MG63 (cell line): ENCODE measurements at regions not wholly inside any gene's neighbourhood (a gene's known extent, or its start where the extent isn't known, plus 50 kb on each side); places are given as distances from the start of the nearest gene placed in this dataset.
A peak's percentile ranks its signal among the peaks of the same experiment; 100 is the strongest.

Source experiments
- DNase-seq: peaks from one replicate; pipeline ENCODE4 v3.0.0-alpha.2; 2020
- H3K27me3 ChIP-seq: fragments of 250-450 bp; sonication (Bioruptor Pico); 2 replicates; pipeline ENCODE4 v1.5.1; 2020; ENCODE audit warnings: mild to moderate bottlenecking, moderate library complexity
- H3K36me3 ChIP-seq: fragments of 250-450 bp; sonication (Bioruptor Pico); 2 replicates; pipeline ENCODE4 v1.5.1; 2020; ENCODE audit warnings: mild to moderate bottlenecking, moderate library complexity
- H3K4me3 ChIP-seq: fragments of 250-450 bp; sonication (Bioruptor Pico); 2 replicates; pipeline ENCODE4 v1.5.1; 2020; ENCODE audit warnings: mild to moderate bottlenecking, moderate library complexity
- H3K9me3 ChIP-seq: fragments of 250-450 bp; sonication (Bioruptor Pico); 2 replicates; pipeline ENCODE4 v1.5.1; 2020; ENCODE audit warnings: mild to moderate bottlenecking, moderate library complexity

DNA sequence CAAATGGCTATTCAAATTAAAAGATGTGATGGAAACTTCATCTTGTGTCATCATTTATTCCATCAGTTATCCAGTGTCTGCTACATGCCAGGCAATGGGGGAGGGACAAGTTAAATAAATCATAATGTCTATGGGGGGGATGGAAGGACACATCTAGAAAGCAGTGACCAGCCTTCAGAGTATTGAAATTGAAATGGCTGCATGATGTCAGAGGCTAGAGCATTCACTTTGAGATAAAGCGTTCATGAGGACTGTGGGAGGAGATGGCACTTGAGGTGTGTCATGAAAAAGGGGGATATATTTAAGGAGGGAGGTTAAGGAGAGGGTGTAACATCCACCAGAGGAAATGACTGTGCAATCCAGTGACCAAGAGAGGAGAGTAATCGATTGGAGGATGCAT, 50.6 kb downstream of the SLIT2 start:
- Histone ChIP-seq H3K36me3 (no peaks in the 10 kb centered on the region), H3K9me3 (no peaks in the 10 kb centered on the region), H3K4me3 (no peak overlapping the region), H3K27me3 (no peaks in the 10 kb centered on the region)
- DNase-seq, result no peak

- H3K4me3 ChIP-seq, result no peak overlapping the region
- H3K9me3 ChIP-seq, result no peaks in the 10 kb centered on the region
- H3K27me3 ChIP-seq, result no peaks in the 10 kb centered on the region
- DNase-seq, result no peak
- H3K36me3 ChIP-seq, result no peaks in the 10 kb centered on the region
These were observed 54.3 kb downstream of the SLIT2 start for GRCh38 chr4:20305976-20306375.

- Histone ChIP-seq H3K27me3 (no peaks in the 10 kb centered on the region), H3K4me3 (no peak overlapping the region), H3K9me3 (no peaks in the 10 kb centered on the region), H3K36me3 (no peaks in the 10 kb centered on the region)
- no peak for DNase-seq
These were observed 60.2 kb downstream of the SLIT2 start for GRCh38 chr4:20311856-20312255.

DNA sequence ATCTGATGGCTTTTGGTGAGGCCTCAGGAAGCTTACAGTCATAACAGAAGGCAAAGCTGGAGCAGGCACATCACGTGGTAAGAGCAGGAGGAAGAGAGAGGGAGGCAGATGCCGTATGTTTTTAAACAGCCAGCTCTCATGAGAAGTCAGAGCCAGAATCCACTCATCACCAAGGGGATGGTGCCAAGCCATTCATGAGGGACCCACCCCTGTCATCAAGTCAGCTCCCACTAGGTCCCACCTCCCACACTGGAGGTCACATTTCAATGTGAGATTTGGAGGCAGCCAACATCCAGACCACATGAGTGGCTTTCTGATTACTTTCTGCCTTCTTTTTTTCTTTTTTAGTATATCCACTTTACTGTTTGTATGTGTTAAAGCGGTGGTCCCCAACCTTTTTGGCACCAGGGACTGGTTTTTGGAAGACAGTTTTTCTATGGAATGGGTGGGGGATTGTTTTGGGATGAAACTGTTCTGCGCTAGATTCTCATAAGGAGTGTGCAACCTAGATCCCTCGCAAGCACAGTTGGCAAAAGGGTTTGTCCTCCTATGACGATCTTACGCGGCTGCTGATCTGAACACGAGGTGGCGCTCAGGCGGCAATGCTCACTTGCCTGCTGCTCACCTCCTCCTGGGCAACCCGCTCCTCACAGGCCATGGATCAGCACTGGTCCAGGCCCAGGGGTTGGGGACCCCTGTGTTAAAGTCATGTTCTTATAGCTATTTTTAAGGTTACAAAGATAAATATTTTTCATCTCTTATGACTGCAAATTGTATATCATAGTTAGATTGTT, 61.7 kb downstream of the SLIT2 start:
- H3K4me3 ChIP-seq, result no peak overlapping the region
- H3K36me3 ChIP-seq, result no peaks in the 10 kb centered on the region
- no peaks in the 10 kb centered on the region for H3K27me3 ChIP-seq
- no peak for DNase-seq
- H3K9me3 ChIP-seq, result no peaks in the 10 kb centered on the region

DNA sequence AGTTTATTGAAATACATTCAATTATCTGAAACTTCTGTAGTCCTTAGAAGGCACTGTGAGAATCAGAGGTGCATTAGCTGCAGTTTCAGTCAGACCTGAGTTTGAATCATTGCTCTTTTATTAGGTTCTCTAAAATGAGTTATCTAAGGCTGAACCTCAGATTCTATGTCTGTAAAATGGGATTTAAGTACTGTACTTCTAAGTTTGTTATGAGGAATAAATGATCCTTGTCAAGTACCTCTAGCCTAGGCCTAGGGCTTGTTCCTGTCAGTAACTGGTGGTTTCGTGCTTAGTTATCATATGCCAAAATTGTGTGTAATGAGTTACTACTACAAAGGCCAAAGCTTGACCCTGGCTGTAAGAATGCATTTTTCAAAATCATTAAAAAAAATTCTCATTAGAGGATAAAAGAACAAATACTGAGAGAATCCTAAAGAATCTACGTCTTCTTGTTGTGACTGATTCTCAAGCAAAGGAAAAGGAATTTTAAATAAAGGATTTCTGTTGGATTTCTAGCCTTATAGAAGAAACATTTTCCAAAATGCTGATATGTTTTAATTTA, 65.8 kb downstream of the SLIT2 start:
- no peak overlapping the region for H3K4me3 ChIP-seq
- H3K36me3 ChIP-seq, result no peaks in the 10 kb centered on the region
- no peaks in the 10 kb centered on the region for H3K9me3 ChIP-seq
- H3K27me3 ChIP-seq, result no peaks in the 10 kb centered on the region
- no peak for DNase-seq

GRCh38 chr4:20318001-20318908, 66.5 kb downstream of the SLIT2 start:
- Histone ChIP-seq H3K36me3 (no peaks in the 10 kb centered on the region), H3K9me3 (no peaks in the 10 kb centered on the region), H3K27me3 (no peaks in the 10 kb centered on the region), H3K4me3 (no peak overlapping the region)
- DNase-seq, result no peak

GRCh38 chr4:20318909-20319277, 67.2 kb downstream of the SLIT2 start:
- DNase-seq, result no peak
- H3K9me3 ChIP-seq, result no peaks in the 10 kb centered on the region
- no peak overlapping the region for H3K4me3 ChIP-seq
- no peaks in the 10 kb centered on the region for H3K36me3 ChIP-seq
- H3K27me3 ChIP-seq, result no peaks in the 10 kb centered on the region

- no peak for DNase-seq
These were observed 68.3 kb downstream of the SLIT2 start for GRCh38 chr4:20319825-20320612.

DNA sequence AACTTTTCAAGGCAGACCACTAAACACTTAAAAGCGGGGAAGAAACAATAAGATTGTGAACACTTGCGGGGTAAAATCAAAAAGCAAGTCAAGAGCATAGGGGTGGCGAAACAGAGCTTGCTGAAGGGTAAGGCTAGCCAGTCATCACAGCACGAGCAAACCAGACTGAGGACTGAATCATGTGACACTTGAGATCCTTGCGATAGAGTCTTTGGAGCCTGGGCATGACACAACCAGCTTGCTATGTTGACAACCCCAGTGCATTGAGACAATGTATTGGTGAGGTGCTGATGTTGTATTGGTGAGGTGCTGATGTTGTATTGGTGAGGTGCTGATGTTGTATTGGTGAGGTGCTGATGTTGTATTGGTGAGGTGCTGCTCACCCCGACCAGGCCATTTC, 72.3 kb downstream of the SLIT2 start:
- no peaks in the 10 kb centered on the region for H3K27me3 ChIP-seq
- H3K4me3 ChIP-seq, result no peak overlapping the region
- no peak for DNase-seq
- H3K9me3 ChIP-seq, result no peaks in the 10 kb centered on the region
- H3K36me3 ChIP-seq, result no peaks in the 10 kb centered on the region

More at GRCh38 chr4:20319825-20320612, 68.3 kb downstream of the SLIT2 start:
- no peak overlapping the region for H3K4me3 ChIP-seq
- H3K9me3 ChIP-seq, result no peaks in the 10 kb centered on the region
- H3K27me3 ChIP-seq, result no peaks in the 10 kb centered on the region
- no peaks in the 10 kb centered on the region for H3K36me3 ChIP-seq

DNA sequence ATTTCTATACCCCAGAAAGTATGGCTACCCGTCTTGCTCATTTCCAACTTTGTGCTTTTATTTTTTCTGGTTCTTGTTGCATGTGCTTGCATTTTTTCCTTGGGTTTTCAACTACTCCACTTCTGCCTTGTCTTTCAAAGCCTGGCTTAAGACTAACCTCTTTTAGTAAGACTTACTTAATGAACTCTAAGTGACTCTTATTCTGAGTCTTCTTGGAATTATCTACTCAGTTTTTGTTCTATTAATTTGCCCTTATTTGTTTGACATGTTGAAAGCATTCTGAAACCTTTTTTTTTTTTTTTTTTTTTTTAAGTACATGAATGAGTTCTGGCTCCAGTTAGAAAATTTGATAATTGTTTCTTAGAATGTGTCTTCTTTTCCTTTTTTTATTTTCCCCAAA, 74.8 kb downstream of the SLIT2 start:
- no peaks in the 10 kb centered on the region for H3K36me3 ChIP-seq
- no peak for DNase-seq
- no peaks in the 10 kb centered on the region for H3K27me3 ChIP-seq
- no peak overlapping the region for H3K4me3 ChIP-seq
- H3K9me3 ChIP-seq, result no peaks in the 10 kb centered on the region

DNA sequence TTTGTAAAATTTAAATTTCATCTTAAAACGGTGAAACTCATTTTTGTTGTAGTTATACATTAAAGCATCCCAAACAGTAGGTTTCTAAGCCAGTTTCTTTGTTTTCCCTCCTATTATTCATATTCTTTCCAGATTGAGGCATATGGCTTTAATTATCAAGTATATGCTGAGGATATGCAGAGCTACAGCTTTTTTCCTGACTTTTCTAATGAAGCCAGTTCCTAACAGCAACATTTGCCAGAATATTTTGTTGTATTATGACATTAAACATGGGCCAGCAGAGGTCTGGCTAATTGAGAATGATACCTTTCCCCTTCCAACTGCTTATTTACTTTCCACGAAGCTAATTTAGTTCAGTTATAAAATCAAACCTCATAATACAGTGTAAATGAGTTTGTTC, 75.3 kb downstream of the SLIT2 start:
- no peak overlapping the region for H3K4me3 ChIP-seq
- H3K9me3 ChIP-seq, result no peaks in the 10 kb centered on the region
- no peaks in the 10 kb centered on the region for H3K27me3 ChIP-seq
- no peak for DNase-seq
- H3K36me3 ChIP-seq, result no peaks in the 10 kb centered on the region

- DNase-seq, result no peak
- Histone ChIP-seq H3K4me3 (no peak overlapping the region), H3K27me3 (no peaks in the 10 kb centered on the region), H3K36me3 (no peaks in the 10 kb centered on the region), H3K9me3 (no peaks in the 10 kb centered on the region)
These were observed 76.1 kb downstream of the SLIT2 start for GRCh38 chr4:20327808-20328207.

DNA sequence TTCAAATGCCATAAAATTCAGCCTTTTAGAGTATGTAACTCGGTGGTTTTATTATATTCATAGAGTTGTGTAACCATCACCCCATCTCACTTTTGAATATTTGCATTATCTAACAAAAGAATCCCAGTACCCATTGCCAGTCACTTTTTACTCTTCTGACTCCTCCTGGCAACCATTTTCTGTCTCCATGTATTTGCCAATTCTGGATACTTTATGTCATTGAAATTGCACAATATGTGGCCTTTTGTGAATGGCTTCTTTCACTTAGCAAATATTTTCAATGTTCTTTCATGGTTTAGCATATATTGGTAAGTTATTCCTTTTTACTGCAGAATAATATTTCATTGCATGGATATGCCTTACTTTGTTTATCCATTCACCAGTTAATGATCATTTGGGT, 79.9 kb downstream of the SLIT2 start:
- Histone ChIP-seq H3K4me3 (no peak overlapping the region), H3K9me3 (no peaks in the 10 kb centered on the region), H3K36me3 (no peaks in the 10 kb centered on the region), H3K27me3 (no peaks in the 10 kb centered on the region)
- no peak for DNase-seq

GRCh38 chr4:20333141-20333715, 81.5 kb downstream of the SLIT2 start:
- no peaks in the 10 kb centered on the region for H3K9me3 ChIP-seq
- no peaks in the 10 kb centered on the region for H3K27me3 ChIP-seq
- no peak for DNase-seq
- no peaks in the 10 kb centered on the region for H3K36me3 ChIP-seq
- no peak overlapping the region for H3K4me3 ChIP-seq

DNA sequence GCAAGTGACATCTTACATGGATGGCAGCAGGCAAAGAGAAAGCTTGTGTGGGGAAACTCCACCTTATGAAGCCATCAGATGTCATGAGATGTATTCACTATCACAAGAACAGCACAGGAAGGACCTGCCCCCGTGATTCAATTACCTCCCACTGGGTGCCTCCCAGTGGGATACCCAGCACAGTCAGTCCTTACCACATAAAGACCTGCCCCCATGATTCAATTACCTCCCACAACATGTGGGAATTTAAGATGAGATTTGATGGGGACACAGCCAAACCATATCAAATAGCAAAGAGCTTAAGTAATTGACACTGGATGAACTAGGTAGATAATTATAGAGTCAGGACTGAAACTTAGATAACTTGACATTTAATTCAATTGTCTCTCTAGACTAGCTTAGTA, 85.6 kb downstream of the SLIT2 start:
- no peak overlapping the region for H3K4me3 ChIP-seq
- H3K27me3 ChIP-seq, result no peaks in the 10 kb centered on the region
- peak; percentile 27 for DNase-seq
- no peaks in the 10 kb centered on the region for H3K9me3 ChIP-seq
- H3K36me3 ChIP-seq, result no peaks in the 10 kb centered on the region

- no peak for DNase-seq
- H3K27me3 ChIP-seq, result no peaks in the 10 kb centered on the region
- no peaks in the 10 kb centered on the region for H3K9me3 ChIP-seq
- H3K36me3 ChIP-seq, result no peaks in the 10 kb centered on the region
- H3K4me3 ChIP-seq, result no peak overlapping the region
These were observed 87.1 kb downstream of the SLIT2 start for GRCh38 chr4:20338841-20339240.
